HG02938 (cell line): ENCODE measurements at regions not wholly inside any gene's neighbourhood (a gene's known extent, or its start where the extent isn't known, plus 50 kb on each side); places are given as distances from the start of the nearest gene placed in this dataset.
"Not testable (repeated sequence)": the region's sequence is repeated elsewhere in the genome, so short reads cannot be mapped to it uniquely, and the experiment has no call there.

Experiments
- ATAC-seq: cut with Tn5 transposase; IDR thresholded peaks from one replicate; pipeline ENCODE4 v1.9.1; 2021; ENCODE audit warnings: mild to moderate bottlenecking, moderate library complexity; ENCODE audit not compliant: unreplicated experiment

- no peak for ATAC-seq
Measured at GRCh38 chr9:110015759-110016158, 192.2 kb downstream of the C9orf152 start.

GRCh38 chr9:110016340-110016739 lies 191.6 kb downstream of the C9orf152 start:
- no peak for ATAC-seq

GRCh38 chr9:110020216-110020615 lies 187.7 kb downstream of the C9orf152 start:
- ATAC-seq: not testable (repeated sequence)

- peak; percentile 93 for ATAC-seq
Measured at GRCh38 chr9:110021891-110022290, 186.1 kb downstream of the C9orf152 start.

GRCh38 chr9:110023221-110023620 lies 184.7 kb downstream of the C9orf152 start:
- not testable (repeated sequence) for ATAC-seq

- ATAC-seq: no peak
Measured at GRCh38 chr9:110025551-110026170, 182.3 kb downstream of the C9orf152 start.

- no peak for ATAC-seq
Measured at GRCh38 chr9:110027671-110028081, 180.3 kb downstream of the C9orf152 start.

- no peak for ATAC-seq
Measured at GRCh38 chr9:110028271-110028670, 179.7 kb downstream of the C9orf152 start.

- ATAC-seq: no peak
Measured at GRCh38 chr9:110028676-110029075, 179.3 kb downstream of the C9orf152 start.

GRCh38 chr9:110029429-110029955 lies 178.5 kb downstream of the C9orf152 start:
- ATAC-seq: no peak

- no peak for ATAC-seq
Measured at GRCh38 chr9:110029956-110030480, 177.9 kb downstream of the C9orf152 start.

- no peak for ATAC-seq
Measured at GRCh38 chr9:110030632-110031031, 177.3 kb downstream of the C9orf152 start.

GRCh38 chr9:110031511-110032173 lies 176.3 kb downstream of the C9orf152 start:
- ATAC-seq: no peak

GRCh38 chr9:110032532-110032931 lies 175.4 kb downstream of the C9orf152 start:
- not testable (repeated sequence) for ATAC-seq

GRCh38 chr9:110033869-110034268 lies 174.1 kb downstream of the C9orf152 start:
- no peak for ATAC-seq

- no peak for ATAC-seq
Measured at GRCh38 chr9:110036286-110036685, 171.7 kb downstream of the C9orf152 start.

GRCh38 chr9:110040788-110041187 lies 167.2 kb downstream of the C9orf152 start:
- no peak for ATAC-seq

- ATAC-seq: no peak
Measured at GRCh38 chr9:110041452-110041851, 166.5 kb downstream of the C9orf152 start.

GRCh38 chr9:110047232-110047954 lies 160.6 kb downstream of the C9orf152 start:
- peak; percentile 21 for ATAC-seq

- ATAC-seq: peak; percentile 29
Measured at GRCh38 chr9:110047955-110048402, 160.0 kb downstream of the C9orf152 start.

GRCh38 chr9:110048403-110048975 lies 159.5 kb downstream of the C9orf152 start:
- peak; percentile 58 for ATAC-seq
